Peyer's patch (tissue), 4 donors: ENCODE measurements at regions not wholly inside any gene's neighbourhood (a gene's known extent, or its start where the extent isn't known, plus 50 kb on each side); places are given as distances from the start of the nearest gene placed in this dataset.

Source experiments
- CTCF ChIP-seq, 6 experiments: fragments of 450-650 bp in 4 of 6; fragments of 200-600 bp in 2 of 6; sonication (generic) in 1 of 6; IDR thresholded peaks; one replicate each; pipeline ENCODE4 v1.5.1; 2017 to 2019; ENCODE audit warnings: antibody characterized with exemption in 6 of 6, mild to moderate bottlenecking in 3 of 6, moderate library complexity in 1 of 6
- POLR2A ChIP-seq, 2 donors: fragments of 450-650 bp; IDR thresholded peaks; one replicate each; pipeline ENCODE4 v1.5.1; 2017; ENCODE audit warnings: antibody characterized with exemption in 2 of 2, mild to moderate bottlenecking in 2 of 2, moderate library complexity in 2 of 2

GRCh38 chr3:127501177-127501576 lies 89.4 kb downstream of the TPRA1 start:
- TF ChIP-seq CTCF (IDR thresholded peaks at IDR 0.05) = no peak
- no peak for TF ChIP-seq POLR2A (IDR thresholded peaks at IDR 0.05)
